Mesendoderm (in vitro differentiated cells): ENCODE measurements at regions not wholly inside any gene's neighbourhood (a gene's known extent, or its start where the extent isn't known, plus 50 kb on each side); places are given as distances from the start of the nearest gene placed in this dataset.
"Not testable (repeated sequence)": the region's sequence is repeated elsewhere in the genome, so short reads cannot be mapped to it uniquely, and the experiment has no call there.

Experiments used
- DNase-seq: peaks from one replicate; pipeline ENCODE4 v3.0.0; 2013
- H2AK5ac ChIP-seq: 2 replicates; pipeline ENCODE4 v1.6.1; 2013; ENCODE audit warnings: low read length, inconsistent platforms
- H2BK120ac ChIP-seq: 2 replicates; pipeline ENCODE4 v1.6.1; 2013; ENCODE audit warnings: low read depth, mild to moderate bottlenecking, low read length, moderate library complexity, mixed read lengths
- H2BK15ac ChIP-seq: replicated peaks from 2 replicates; pipeline ENCODE4 v1.6.1; 2013; ENCODE audit warnings: low read depth, mild to moderate bottlenecking, moderate library complexity
- H2BK5ac ChIP-seq: 2 replicates; pipeline ENCODE4 v1.6.1; 2013; ENCODE audit warnings: low read length, inconsistent platforms
- H3K18ac ChIP-seq: 2 replicates; pipeline ENCODE4 v1.6.1; 2013; ENCODE audit warnings: mild to moderate bottlenecking, low read length, mixed read lengths
- H3K23ac ChIP-seq: one replicate; pipeline ENCODE4 v1.6.1; 2013; ENCODE audit warnings: low read length
- H3K27ac ChIP-seq: 2 replicates; pipeline ENCODE4 v1.5.1; 2013; ENCODE audit warnings: low read depth, mild to moderate bottlenecking, inconsistent platforms, low read length, moderate library complexity
- H3K27me3 ChIP-seq: 2 replicates; pipeline ENCODE4 v1.6.1; 2013; ENCODE audit warnings: low read length, control low read depth, mild to moderate bottlenecking, inconsistent platforms; ENCODE audit not compliant: insufficient read depth, poor library complexity
- H3K36me3 ChIP-seq: 2 replicates; pipeline ENCODE4 v1.6.1; 2013; ENCODE audit warnings: low read length, inconsistent platforms; ENCODE audit not compliant: control insufficient read depth, insufficient read depth
- H3K4ac ChIP-seq: one replicate; pipeline ENCODE4 v1.6.1; 2013; ENCODE audit warnings: low read depth, mild to moderate bottlenecking, low read length, moderate library complexity
- H3K4me1 ChIP-seq: 2 replicates; pipeline ENCODE4 v1.6.1; 2013; ENCODE audit warnings: low read depth, low read length, inconsistent platforms; ENCODE audit not compliant: control insufficient read depth
- H3K4me2 ChIP-seq: 2 replicates; pipeline ENCODE4 v1.6.1; 2013; ENCODE audit warnings: low read length
- H3K4me3 ChIP-seq: 2 replicates; pipeline ENCODE4 v1.5.1; 2013; ENCODE audit warnings: mild to moderate bottlenecking, low read length
- H3K56ac ChIP-seq: one replicate; pipeline ENCODE4 v1.6.1; 2013; ENCODE audit warnings: low read length
- H3K79me1 ChIP-seq: 2 replicates; pipeline ENCODE4 v1.6.1; 2013; ENCODE audit warnings: low read length, inconsistent platforms
- H3K79me2 ChIP-seq: 2 replicates; pipeline ENCODE4 v1.6.1; 2013; ENCODE audit warnings: mild to moderate bottlenecking, low read length; ENCODE audit not compliant: control insufficient read depth, insufficient read depth
- H3K9ac ChIP-seq: 2 replicates; pipeline ENCODE4 v1.6.1; 2013; ENCODE audit warnings: low read length, inconsistent platforms
- H4K5ac ChIP-seq: one replicate; pipeline ENCODE4 v1.6.1; 2013; ENCODE audit warnings: low read length
- H4K8ac ChIP-seq: one replicate; pipeline ENCODE4 v1.6.1; 2013; ENCODE audit warnings: low read depth, mild to moderate bottlenecking, control low read depth, low read length, moderate library complexity
- WGBS: extraction: QIAGEN DNeasy Blood & Tissue Kit; methylation state at CpG from one replicate; pipeline ENCODE4 v1.1.7; 2013; ENCODE audit warnings: low lambda C conversion rate, missing lambda C conversion rate; ENCODE audit not compliant: insufficient coverage; ENCODE audit errors: extremely low coverage; 5-methylcytosine and 5-hydroxymethylcytosine counted together

- H2BK120ac ChIP-seq = no peak overlapping the region
- no peaks in the 10 kb centered on the region for H3K36me3 ChIP-seq
- no peak overlapping the region for H3K27ac ChIP-seq
- no peak overlapping the region for H3K4ac ChIP-seq
- H2BK5ac ChIP-seq = no peak overlapping the region
- H3K4me2 ChIP-seq = no peak overlapping the region
- no peak overlapping the region for H4K5ac ChIP-seq
- H3K18ac ChIP-seq = no peak overlapping the region
- H3K4me1 ChIP-seq = no peaks in the 10 kb centered on the region
- H3K79me1 ChIP-seq = no peaks in the 10 kb centered on the region
- no peak overlapping the region for H2AK5ac ChIP-seq
- no peak overlapping the region for H3K9ac ChIP-seq
- no peaks in the 10 kb centered on the region for H3K79me2 ChIP-seq
- H3K56ac ChIP-seq = no peak overlapping the region
- no peak overlapping the region for H2BK15ac ChIP-seq
- no peak overlapping the region for H4K8ac ChIP-seq
- H3K23ac ChIP-seq = no peak overlapping the region
- H3K27me3 ChIP-seq = no peaks in the 10 kb centered on the region
- DNase-seq = peak; percentile 88
- WGBS = no CpG with 5 or more reads among the region's 4 CpGs
- no peak overlapping the region for H3K4me3 ChIP-seq
These were observed 1115.6 kb upstream of the GOT2 start for GRCh38 chr16:59849716-59850115.

- Histone ChIP-seq H2BK5ac (no peak overlapping the region), H3K23ac (no peak overlapping the region), H3K36me3 (no peaks in the 10 kb centered on the region), H3K4me2 (no peak overlapping the region), H2BK120ac (no peak overlapping the region), H2BK15ac (no peak overlapping the region), H4K5ac (no peak overlapping the region), H3K18ac (no peak overlapping the region), H3K79me1 (no peaks in the 10 kb centered on the region), H3K4ac (no peak overlapping the region), H3K27ac (no peak overlapping the region), H3K27me3 (no peaks in the 10 kb centered on the region), H3K4me3 (no peak overlapping the region), H3K79me2 (no peaks in the 10 kb centered on the region), H4K8ac (no peak overlapping the region), H3K9ac (no peak overlapping the region), H3K4me1 (no peaks in the 10 kb centered on the region), H3K56ac (no peak overlapping the region), H2AK5ac (no peak overlapping the region)
- DNase-seq = no peak
These were observed 1114.2 kb upstream of the GOT2 start for GRCh38 chr16:59848296-59848695.

- H2BK5ac ChIP-seq = no peak overlapping the region
These were observed 1106.1 kb upstream of the GOT2 start for GRCh38 chr16:59840169-59840568.

GRCh38 chr16:59826767-59827166, 1092.7 kb upstream of the GOT2 start:
- Histone ChIP-seq H3K36me3 (no peaks in the 10 kb centered on the region), H2BK5ac (no peak overlapping the region), H3K9ac (no peak overlapping the region), H2AK5ac (no peak overlapping the region), H4K8ac (no peak overlapping the region), H4K5ac (no peak overlapping the region), H3K79me2 (no peaks in the 10 kb centered on the region), H2BK15ac (no peak overlapping the region), H3K4me3 (no peak overlapping the region), H3K4ac (no peak overlapping the region), H3K4me2 (no peak overlapping the region), H3K27me3 (no peaks in the 10 kb centered on the region), H3K27ac (no peak overlapping the region), H3K56ac (no peak overlapping the region), H3K4me1 (no peaks in the 10 kb centered on the region), H3K23ac (no peak overlapping the region), H2BK120ac (no peak overlapping the region), H3K18ac (no peak overlapping the region), H3K79me1 (no peaks in the 10 kb centered on the region)
- no CpG with 5 or more reads among the region's 1 CpG for WGBS
- DNase-seq = no peak

More at GRCh38 chr16:59840169-59840568, 1106.1 kb upstream of the GOT2 start:
- no peak overlapping the region for H3K9ac ChIP-seq
- no peak overlapping the region for H3K4me3 ChIP-seq
- H3K79me1 ChIP-seq = no peaks in the 10 kb centered on the region
- H4K5ac ChIP-seq = no peak overlapping the region
- no peak overlapping the region for H3K4me2 ChIP-seq
- no CpG with 5 or more reads among the region's 3 CpGs for WGBS
- H3K4ac ChIP-seq = no peak overlapping the region
- no peak for DNase-seq
- H3K56ac ChIP-seq = no peak overlapping the region
- H4K8ac ChIP-seq = no peak overlapping the region
- no peak overlapping the region for H2BK15ac ChIP-seq
- H3K23ac ChIP-seq = no peak overlapping the region
- no peak overlapping the region for H2BK120ac ChIP-seq
- H2AK5ac ChIP-seq = no peak overlapping the region
- H3K27me3 ChIP-seq = no peaks in the 10 kb centered on the region
- H3K18ac ChIP-seq = no peak overlapping the region
- no peaks in the 10 kb centered on the region for H3K79me2 ChIP-seq
- no peaks in the 10 kb centered on the region for H3K36me3 ChIP-seq
- no peak overlapping the region for H3K27ac ChIP-seq
- no peaks in the 10 kb centered on the region for H3K4me1 ChIP-seq

GRCh38 chr16:59809488-59809887, 1075.4 kb upstream of the GOT2 start:
- H3K79me1 ChIP-seq, H3K4me3 ChIP-seq, H4K8ac ChIP-seq, H3K27me3 ChIP-seq, H3K4me2 ChIP-seq, H3K27ac ChIP-seq, H2BK5ac ChIP-seq, H2AK5ac ChIP-seq, H3K18ac ChIP-seq, H2BK15ac ChIP-seq, H3K56ac ChIP-seq, H3K79me2 ChIP-seq, H3K23ac ChIP-seq, H3K9ac ChIP-seq, H3K4ac ChIP-seq, H3K36me3 ChIP-seq, H4K5ac ChIP-seq, DNase-seq, H3K4me1 ChIP-seq, H2BK120ac ChIP-seq: not testable (repeated sequence)
- no CpG with 5 or more reads among the region's 11 CpGs for WGBS

- Histone ChIP-seq H3K4me1 (no peaks in the 10 kb centered on the region), H3K4ac (no peak overlapping the region), H3K79me1 (no peaks in the 10 kb centered on the region), H2AK5ac (no peak overlapping the region), H3K27me3 (no peaks in the 10 kb centered on the region), H3K27ac (no peak overlapping the region), H3K56ac (no peak overlapping the region), H3K36me3 (no peaks in the 10 kb centered on the region), H3K9ac (no peak overlapping the region), H4K8ac (no peak overlapping the region), H3K4me3 (no peak overlapping the region), H3K4me2 (no peak overlapping the region), H2BK120ac (no peak overlapping the region), H2BK5ac (no peak overlapping the region), H4K5ac (no peak overlapping the region), H3K79me2 (no peaks in the 10 kb centered on the region), H3K18ac (no peak overlapping the region), H2BK15ac (no peak overlapping the region), H3K23ac (no peak overlapping the region)
- WGBS = no CpG with 5 or more reads among the region's 1 CpG
- DNase-seq = no peak
These were observed 1049.1 kb upstream of the GOT2 start for GRCh38 chr16:59783191-59783590.
